HCT116 (cell line): ENCODE measurements at regions not wholly inside any gene's neighbourhood (a gene's known extent, or its start where the extent isn't known, plus 50 kb on each side); places are given as distances from the start of the nearest gene placed in this dataset.

ENCODE experiments used
- ATAC-seq: fragments of 200-7000 bp; cut with Tn5 transposase; 2 replicates; pipeline ENCODE4 v1.9.1; 2020; ENCODE audit warnings: mild to moderate bottlenecking, moderate library complexity
- BruUV-seq: library from RNA; stranded (reverse); fragments of 400-500 nt; replicated peaks from 2 replicates; lab custom pipeline; 2021; lab: Mats Ljungman, UMichigan
- CTCF ChIA-PET: fragments of 300-600 bp; sonication (Branson Sonifier 250); formaldehyde crosslinking; loops from one replicate; lab custom pipeline; 2021; ENCODE audit warnings: antibody characterized with exemption; lab: Charles Lee
- POLR2A ChIA-PET: fragments of 300-600, 350-600 bp; sonication (Branson Sonifier 250); formaldehyde crosslinking; loops from one replicate; lab custom pipeline; 2021; ENCODE audit warnings: antibody characterized with exemption; lab: Charles Lee
- RAD21 ChIA-PET, 2 experiments: fragments of 300-600 bp; sonication (Branson Sonifier 250); formaldehyde crosslinking; loops; one replicate each; lab custom pipeline; 2023; ENCODE audit warnings: low total read pairs in 2 of 2; ENCODE audit not compliant: uncharacterized antibody in 2 of 2, unreplicated experiment in 2 of 2, low non-redundant PET in 1 of 2; lab: Charles Lee
- DNase-seq: peaks from one replicate; pipeline ENCODE4 v3.0.0-alpha.2; 2010; ENCODE audit warnings: low read depth, low spot score
- H2AFZ ChIP-seq: fragments of 200-600 bp; shearing (Covaris generic), sonication (generic); 2 replicates; pipeline ENCODE4 v1.6.1; 2017; ENCODE audit warnings: low read depth, mixed run types, mixed read lengths, antibody characterized with exemption, low read length; ENCODE audit not compliant: poor library complexity, severe bottlenecking
- H3K27ac ChIP-seq: 2 replicates; pipeline ENCODE4 v1.5.1; 2012; ENCODE audit warnings: low read depth, low read length
- H3K27me3 ChIP-seq: fragments of 200-600 bp; sonication (generic); 2 replicates; pipeline ENCODE4 v1.6.1; 2016; ENCODE audit warnings: mixed run types, low read length, mixed read lengths; ENCODE audit not compliant: insufficient read depth
- H3K36me3 ChIP-seq, 2 experiments: fragments of 200-500 bp in 1 of 2; fragments of 200-600 bp in 1 of 2; sonication (Bioruptor generic) in 1 of 2; sonication (generic) in 1 of 2; 2 replicates each; pipeline versions ENCODE4 v1.5.1 to v1.6.1; 2014 to 2016; ENCODE audit warnings: low read length in 2 of 2, inconsistent platforms in 1 of 2, mixed read lengths in 1 of 2, mixed run types in 1 of 2; ENCODE audit not compliant: insufficient read depth in 2 of 2, control insufficient read depth in 1 of 2
- H3K4me1 ChIP-seq, 2 experiments: fragments of 200-600 bp in 1 of 2; sonication (generic) in 1 of 2; 2 replicates each; pipeline versions ENCODE4 v1.5.1 to v1.6.1; 2012 to 2017; ENCODE audit warnings: low read length in 2 of 2, inconsistent platforms in 1 of 2, mild to moderate bottlenecking in 1 of 2, mixed read lengths in 1 of 2, mixed run types in 1 of 2, moderate library complexity in 1 of 2; ENCODE audit not compliant: insufficient read depth in 2 of 2, control insufficient read depth in 1 of 2
- H3K4me2 ChIP-seq: fragments of 200-600 bp; sonication (generic); 2 replicates; pipeline ENCODE4 v1.6.1; 2017; ENCODE audit warnings: mixed run types, low read length, mixed read lengths
- H3K4me3 ChIP-seq, 2 experiments: fragments of 200-600 bp in 1 of 2; sonication (generic) in 1 of 2; replicated peaks in 1 of 2; 2 replicates each; pipeline ENCODE4 v1.5.1; 2011 to 2016; ENCODE audit warnings: low read length in 2 of 2, control low read depth in 1 of 2, low read depth in 1 of 2, mild to moderate bottlenecking in 1 of 2, mixed read lengths in 1 of 2, mixed run types in 1 of 2
- H3K79me2 ChIP-seq: fragments of 200-600 bp; sonication (generic); 2 replicates; pipeline ENCODE4 v1.6.1; 2017; ENCODE audit warnings: mild to moderate bottlenecking, mixed run types, low read length, moderate library complexity, mixed read lengths; ENCODE audit not compliant: insufficient read depth
- H3K9ac ChIP-seq: fragments of 200-600 bp; sonication (generic); 2 replicates; pipeline ENCODE4 v1.6.1; 2016; ENCODE audit warnings: low read length, mixed read lengths
- H3K9me2 ChIP-seq: fragments of 200-600 bp; sonication (generic), shearing (Covaris generic); 2 replicates; pipeline ENCODE4 v1.6.1; 2017; ENCODE audit warnings: mixed run types, mild to moderate bottlenecking, moderate library complexity; ENCODE audit not compliant: insufficient read depth
- H3K9me3 ChIP-seq, 2 experiments: fragments of 200-500 bp in 1 of 2; fragments of 200-600 bp in 1 of 2; sonication (Bioruptor generic) in 1 of 2; sonication (generic) in 1 of 2; 2 replicates each; pipeline ENCODE4 v1.6.1; 2014 to 2017; ENCODE audit warnings: low read length in 2 of 2, mixed read lengths in 2 of 2, inconsistent platforms in 1 of 2, low read depth in 1 of 2, mild to moderate bottlenecking in 1 of 2, mixed run types in 1 of 2, moderate library complexity in 1 of 2; ENCODE audit not compliant: control insufficient read depth in 1 of 2, insufficient read depth in 1 of 2
- H4K20me1 ChIP-seq: fragments of 200-600 bp; sonication (generic), shearing (Covaris generic); 2 replicates; pipeline ENCODE4 v1.6.1; 2017; ENCODE audit warnings: mixed run types, mild to moderate bottlenecking, moderate library complexity; ENCODE audit not compliant: insufficient read depth
- ATF3 ChIP-seq: IDR thresholded peaks from 2 replicates; pipeline ENCODE4 v1.6.1; 2012
- CBX3 ChIP-seq: IDR thresholded peaks from 2 replicates; pipeline ENCODE4 v1.6.1; 2012; ENCODE audit warnings: low read depth
- CEBPB ChIP-seq: IDR thresholded peaks from 2 replicates; pipeline ENCODE4 v1.6.1; 2012; ENCODE audit warnings: low read depth
- CTCF ChIP-seq, 3 experiments: fragments of 200-600 bp in 1 of 3; sonication (generic) in 1 of 3; IDR thresholded peaks in 2 of 3; conservative IDR thresholded peaks in 1 of 3; 2 replicates each; pipeline ENCODE4 v1.5.1; 2012 to 2017; ENCODE audit warnings: low read depth in 2 of 3, low read length in 2 of 3, antibody characterized with exemption in 1 of 3, borderline replicate concordance in 1 of 3, control low read depth in 1 of 3, mild to moderate bottlenecking in 1 of 3, mixed read lengths in 1 of 3, mixed run types in 1 of 3, moderate library complexity in 1 of 3; ENCODE audit not compliant: insufficient read depth in 1 of 3
- EGR1 ChIP-seq: IDR thresholded peaks from 2 replicates; pipeline ENCODE4 v1.6.1; 2012; ENCODE audit warnings: low read depth
- ELF1 ChIP-seq: IDR thresholded peaks from 2 replicates; pipeline ENCODE4 v1.6.1; 2012; ENCODE audit warnings: low read depth, borderline replicate concordance
- EZH2phosphoT487 ChIP-seq: fragments of 200-600 bp; IDR thresholded peaks from 2 replicates; pipeline ENCODE4 v1.6.1; 2018; ENCODE audit warnings: antibody characterized with exemption, borderline replicate concordance
- MAX ChIP-seq: IDR thresholded peaks from 2 replicates; pipeline ENCODE4 v1.6.1; 2012
- REST ChIP-seq: IDR thresholded peaks from 2 replicates; pipeline ENCODE4 v1.6.1; 2012; ENCODE audit warnings: low read depth
- YY1 ChIP-seq: IDR thresholded peaks from 2 replicates; pipeline ENCODE4 v1.6.1; 2011; ENCODE audit warnings: low read length, low read depth, moderate library complexity, mild to moderate bottlenecking; ENCODE audit not compliant: insufficient replicate concordance; ENCODE audit errors: extremely low read depth
- ZFX ChIP-seq: fragments of 450-650 bp; IDR thresholded peaks from 2 replicates; pipeline ENCODE4 v1.6.1; 2017
- ZNF274 ChIP-seq: fragments of 200-500 bp; sonication (Bioruptor generic); IDR thresholded peaks from 2 replicates; pipeline ENCODE4 v1.6.1; 2014; ENCODE audit warnings: mild to moderate bottlenecking, low read depth, low read length, inconsistent platforms
- intact Hi-C: fragments of 100-400 bp; cut with micrococcal nuclease; formaldehyde crosslinking; loops from 2 replicates; pipeline ENCODE4 v1.10.0; 2022

- CTCF ChIA-PET: no interaction called here
- Histone ChIP-seq H3K9me2 (no peaks in the 10 kb centered on the region), H4K20me1 (no peaks in the 10 kb centered on the region), H3K27ac (no peak overlapping the region), H3K79me2 (no peaks in the 10 kb centered on the region), H3K9ac (no peak overlapping the region), H3K4me2 (no peak overlapping the region), H3K4me3 (no peak overlapping the region), H3K36me3 (no peaks in the 10 kb centered on the region), H2AFZ (no peak overlapping the region), H3K9me3 (no peaks in the 10 kb centered on the region), H3K4me1 (no peaks in the 10 kb centered on the region), H3K27me3 (no peaks in the 10 kb centered on the region)
- intact Hi-C loops: no loop called here
- no TSS peak for BruUV-seq
- POLR2A ChIA-PET: no interaction called here
- ATAC-seq (no peak), DNase-seq (no peak)
- RAD21 ChIA-PET: no interaction called here
- TF ChIP-seq CBX3 (no peak), EGR1 (no peak), REST (no peak), ZFX (no peak), ELF1 (no peak), MAX (no peak), EZH2phosphoT487 (no peak), YY1 (no peak), CEBPB (no peak), ATF3 (no peak), CTCF (IDR thresholded peaks at IDR 0.05 in 2 of 3, conservative IDR thresholded peaks at IDR 0.05 in 1 of 3; ENCODE audit: borderline replicate concordance in 1 of 3, insufficient read depth in 1 of 3, low read depth in 2 of 3, low read length in 2 of 3) (no peak), ZNF274 (no peak)
Observed at GRCh38 chr4:187357045-187357643, 633.5 kb upstream of the FAT1 start.
